ENCODE measurements at regions not wholly inside any gene's neighbourhood (a gene's known extent, or its start where the extent isn't known, plus 50 kb on each side); places are given as distances from the start of the nearest gene placed in this dataset.
"Not testable (repeated sequence)": the region's sequence is repeated elsewhere in the genome, so short reads cannot be mapped to it uniquely, and the experiment has no call there.

DNA sequence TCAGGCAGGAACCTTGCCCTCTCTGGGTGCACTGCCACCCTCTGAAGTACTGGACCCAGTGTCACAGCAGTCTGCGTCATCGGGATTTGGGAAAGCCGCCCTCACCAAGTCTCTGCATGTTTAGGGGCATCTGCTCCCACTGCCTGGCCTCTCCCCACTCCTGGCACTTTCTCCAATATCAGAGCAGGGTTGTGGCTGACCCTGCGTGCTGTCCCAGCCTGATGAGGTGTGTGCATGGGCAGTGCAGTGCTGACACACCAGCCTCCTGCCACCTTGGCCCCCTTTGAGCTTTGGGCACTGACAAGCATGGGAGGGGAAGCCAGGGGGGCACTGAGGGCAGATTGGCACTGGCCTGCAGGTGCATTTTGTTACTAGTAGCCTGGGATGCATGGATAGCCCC lies 652.5 kb downstream of the GABRG1 start:
- no peak for DNase-seq

DNA sequence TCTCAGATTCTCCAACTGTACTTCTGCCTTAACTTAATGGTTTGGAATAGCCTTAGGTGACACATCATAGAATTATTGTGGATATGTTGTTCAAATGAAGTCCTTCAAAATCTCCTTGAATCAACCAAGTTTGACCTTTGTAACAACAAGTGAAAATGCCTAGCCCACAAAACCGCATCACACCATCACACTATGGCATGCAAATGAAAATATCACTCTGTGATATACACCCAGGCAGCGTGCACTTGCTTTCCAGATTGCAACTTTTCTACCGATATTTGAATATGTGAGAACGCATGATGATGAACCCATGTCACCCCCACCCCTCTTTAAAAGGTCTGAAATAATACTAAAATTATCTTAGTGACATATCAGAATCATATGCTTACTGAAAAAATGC lies 656.7 kb downstream of the GABRG1 start:
- DNase-seq = no peak

- DNase-seq = not testable (repeated sequence)
Measured at GRCh38 chr4:45460157-45460556, 663.7 kb downstream of the GABRG1 start.

DNA sequence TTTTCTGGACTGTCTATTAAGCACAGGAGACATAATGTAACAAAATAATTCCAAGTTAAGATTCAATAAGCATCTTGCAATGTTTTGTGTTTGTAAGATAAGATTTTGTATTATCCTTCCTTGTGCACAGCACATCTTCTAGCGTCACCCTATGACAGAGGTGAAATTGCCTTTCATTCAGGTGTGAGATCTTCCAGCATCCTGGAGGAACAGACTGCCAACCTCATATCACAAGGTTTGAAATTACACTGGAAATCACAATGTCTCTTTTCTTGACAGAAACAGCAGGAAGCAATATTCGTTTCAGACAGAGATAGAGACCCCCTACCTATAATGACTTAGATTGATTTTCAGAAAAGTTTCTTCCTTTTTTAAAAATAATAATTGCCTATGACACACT lies 668.6 kb downstream of the GABRG1 start:
- DNase-seq = no peak

DNA sequence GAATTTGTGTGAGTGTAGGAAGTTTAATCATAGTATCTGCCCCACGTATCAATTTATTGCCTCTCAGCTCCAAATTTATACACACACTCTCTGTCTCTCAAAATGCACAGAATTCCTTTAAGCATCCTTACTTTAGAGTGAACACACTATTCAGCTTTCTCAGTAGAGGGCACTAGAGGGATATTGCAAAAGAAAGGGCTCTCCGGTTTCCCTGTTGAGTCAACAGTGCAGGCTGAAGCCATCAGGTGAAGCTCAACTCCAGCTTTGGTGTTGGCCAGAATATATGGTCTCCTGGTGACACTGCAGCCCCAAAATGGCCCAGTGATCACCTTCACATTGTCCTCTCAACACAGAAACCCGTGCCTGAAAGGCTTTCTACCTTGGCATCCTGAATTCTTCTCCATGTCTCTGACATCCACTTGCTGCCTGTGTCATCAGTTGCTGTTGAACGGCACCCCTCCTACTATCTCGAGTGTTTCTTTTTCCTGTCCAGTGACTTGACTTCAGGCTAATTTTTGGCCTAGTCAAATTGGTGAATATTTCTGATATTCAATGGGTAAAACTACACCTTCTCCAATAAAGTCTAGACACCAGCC lies 670.5 kb downstream of the GABRG1 start:
- DNase-seq = no peak

- no peak for DNase-seq
Measured at GRCh38 chr4:45442466-45442865, 681.4 kb downstream of the GABRG1 start.

DNA sequence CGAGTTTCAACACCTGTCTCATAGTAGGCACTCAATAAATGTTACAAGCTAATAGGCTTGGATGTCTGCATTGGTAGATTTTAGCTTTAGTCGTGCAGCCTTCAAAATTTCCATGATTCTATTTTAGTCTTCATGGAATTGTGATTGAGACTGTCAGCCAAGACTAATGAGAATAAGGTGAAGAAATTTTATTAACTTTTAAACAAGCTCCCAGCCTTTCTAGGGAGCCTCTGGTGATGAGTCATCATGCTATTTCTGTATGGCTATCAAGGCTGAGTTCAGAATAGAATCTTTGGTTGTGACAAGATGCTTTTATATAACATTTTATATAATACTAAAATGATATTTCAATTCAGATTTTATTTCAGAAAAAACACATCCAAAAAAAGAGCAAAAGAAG lies 685.8 kb downstream of the GABRG1 start:
- DNase-seq = no peak

DNA sequence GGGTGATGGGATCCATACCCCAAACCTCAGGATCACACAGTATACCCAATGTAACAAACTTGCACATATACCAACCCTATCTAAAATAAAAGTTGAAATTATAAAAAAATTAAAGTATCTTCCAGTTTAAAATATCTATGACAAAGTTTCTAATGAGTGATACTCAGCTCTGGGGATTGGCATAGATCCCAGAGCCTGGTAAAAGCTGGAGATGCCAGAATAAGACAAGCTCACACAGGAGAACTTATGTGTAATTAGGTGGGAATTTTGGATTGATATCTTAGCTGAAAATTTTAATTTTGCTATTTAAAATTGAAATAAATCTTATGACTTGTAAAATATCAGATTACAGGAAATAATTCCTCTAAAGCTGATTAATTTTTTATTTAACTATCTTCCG lies 686.5 kb downstream of the GABRG1 start:
- DNase-seq = no peak

- no peak for DNase-seq
Measured at GRCh38 chr4:45425135-45425534, 698.7 kb downstream of the GABRG1 start.

DNA sequence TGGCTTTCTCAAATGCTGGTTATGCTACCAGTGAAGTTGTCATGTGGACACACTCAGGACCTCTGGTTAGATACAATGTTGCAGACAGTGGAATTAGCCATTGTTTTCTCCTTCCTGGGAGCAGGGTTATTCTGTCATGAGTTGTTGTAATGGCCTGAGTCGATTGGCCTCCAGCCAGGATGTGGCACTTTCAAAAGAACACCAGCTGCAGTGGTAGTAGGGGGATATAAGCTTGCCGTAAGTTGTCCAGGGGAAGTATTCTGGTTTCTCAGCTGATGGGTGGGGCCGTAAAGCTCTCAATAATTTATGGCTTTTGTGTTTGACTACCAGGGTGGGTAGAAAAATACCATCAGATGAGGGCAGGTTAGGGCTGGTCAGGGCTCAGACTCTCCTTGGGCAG lies 697.5 kb upstream of the GNPDA2 start:
- no peak for DNase-seq

DNA sequence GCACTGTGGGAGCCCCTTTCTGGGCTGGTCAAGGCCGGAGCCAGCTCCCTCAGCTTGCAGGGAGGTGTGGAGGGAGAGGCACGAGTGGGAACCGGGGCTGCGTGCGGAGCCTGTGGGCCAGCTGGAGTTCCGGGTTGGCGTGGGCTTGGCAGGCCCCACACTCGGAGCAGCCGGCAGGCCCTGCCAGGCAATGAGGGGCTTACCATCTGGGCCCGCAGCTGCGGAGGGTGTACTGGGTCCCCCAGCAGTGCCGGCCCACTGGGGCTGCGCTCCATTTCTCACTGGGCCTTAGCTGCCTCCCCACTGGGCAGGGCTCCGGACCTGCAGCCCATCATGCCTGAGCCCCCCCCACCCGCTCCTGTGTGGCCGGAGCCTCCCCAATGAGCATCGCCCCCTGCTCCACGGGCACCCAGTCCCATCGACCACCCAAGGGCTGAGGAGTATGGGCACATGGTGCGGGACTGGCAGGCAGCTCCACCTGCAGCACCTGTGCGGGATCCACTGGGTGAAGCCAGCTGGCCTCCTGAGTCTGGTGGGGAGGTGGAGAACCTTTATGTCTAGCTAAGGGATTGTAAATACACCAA lies 693.8 kb upstream of the GNPDA2 start:
- DNase-seq = not testable (repeated sequence)

DNA sequence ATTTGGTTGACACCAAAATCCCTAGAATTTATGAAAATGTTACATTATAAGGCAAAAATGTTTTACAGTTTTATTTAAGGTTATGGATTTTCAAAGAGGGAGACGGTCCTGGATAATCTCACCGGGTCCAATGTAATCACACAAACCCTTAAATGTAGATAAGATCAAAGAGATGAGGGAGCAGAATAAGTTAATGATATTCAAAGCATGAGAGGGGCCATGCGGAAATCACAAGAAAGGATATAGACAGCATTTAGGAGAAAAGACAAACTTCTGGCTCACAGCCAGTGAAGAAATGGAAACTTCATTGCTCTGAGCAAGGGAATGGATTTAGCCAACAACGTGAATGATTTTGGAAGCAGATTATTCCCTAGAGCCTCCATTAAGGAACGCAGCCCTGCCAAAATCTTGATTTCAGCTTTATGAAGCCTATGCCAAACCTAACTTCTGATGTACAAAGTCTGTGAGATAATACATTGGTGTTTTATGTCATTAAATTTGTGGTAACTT lies 684.4 kb upstream of the GNPDA2 start:
- DNase-seq = no peak

GRCh38 chr4:45409536-45409935 lies 683.2 kb upstream of the GNPDA2 start:
- no peak for DNase-seq

DNA sequence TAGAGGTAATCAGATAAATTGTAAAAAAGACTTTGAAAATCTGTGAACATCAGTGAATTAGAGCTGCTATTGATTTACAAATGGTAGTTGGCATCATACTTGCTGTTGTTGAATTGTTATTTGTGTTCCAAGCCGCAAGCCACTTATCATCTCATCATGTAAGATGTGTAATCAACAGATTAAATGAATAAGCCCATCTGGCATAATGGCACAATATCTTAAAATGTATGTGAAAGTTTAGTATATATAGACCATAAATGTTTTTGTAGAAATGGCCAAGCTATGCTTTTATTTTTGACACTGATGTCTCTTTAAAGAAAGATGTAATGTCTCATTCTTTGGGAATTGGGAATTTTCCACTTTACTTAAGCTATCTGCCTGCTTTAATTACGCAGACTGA lies 682.6 kb upstream of the GNPDA2 start:
- no peak for DNase-seq

DNA sequence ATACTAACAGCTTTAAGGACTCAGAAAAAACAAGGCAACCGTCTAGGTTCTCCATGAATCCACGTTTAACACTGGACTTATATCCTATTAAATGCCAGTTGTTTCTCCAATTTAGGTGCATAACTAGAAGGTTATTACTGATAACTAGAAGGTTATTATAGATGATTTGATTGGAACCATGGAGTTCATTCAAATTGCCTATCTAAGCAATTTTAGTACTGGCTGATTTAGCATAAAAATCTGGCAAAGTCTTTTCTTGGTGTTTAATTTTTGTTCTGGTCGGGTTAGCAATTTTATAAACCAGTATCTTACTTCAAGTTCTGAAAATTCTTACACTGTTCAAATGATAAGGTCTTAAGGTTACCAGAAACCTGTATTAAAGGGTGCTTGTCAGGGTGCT lies 672.8 kb upstream of the GNPDA2 start:
- DNase-seq = no peak

- DNase-seq = no peak
Measured at GRCh38 chr4:45385306-45385705, 659.0 kb upstream of the GNPDA2 start.

DNA sequence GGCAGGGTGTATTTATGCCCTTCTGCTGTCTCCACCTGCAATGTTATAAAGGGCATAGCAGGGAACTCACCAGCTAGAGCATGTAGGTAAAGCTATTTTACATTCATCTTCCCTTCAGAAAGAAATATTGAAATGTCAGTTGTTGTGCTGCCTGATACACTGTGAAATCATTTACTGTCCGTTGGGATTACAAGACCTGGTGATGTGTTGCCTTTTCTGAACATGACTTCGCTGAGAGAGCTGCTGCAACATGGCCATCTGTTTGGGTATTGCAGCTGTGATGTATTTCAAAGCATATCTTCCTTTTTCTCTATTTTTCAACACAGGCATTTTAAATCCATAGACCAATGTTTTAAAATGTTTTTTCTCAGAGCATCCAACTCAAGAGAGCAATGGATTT lies 644.1 kb upstream of the GNPDA2 start:
- no peak for DNase-seq

DNA sequence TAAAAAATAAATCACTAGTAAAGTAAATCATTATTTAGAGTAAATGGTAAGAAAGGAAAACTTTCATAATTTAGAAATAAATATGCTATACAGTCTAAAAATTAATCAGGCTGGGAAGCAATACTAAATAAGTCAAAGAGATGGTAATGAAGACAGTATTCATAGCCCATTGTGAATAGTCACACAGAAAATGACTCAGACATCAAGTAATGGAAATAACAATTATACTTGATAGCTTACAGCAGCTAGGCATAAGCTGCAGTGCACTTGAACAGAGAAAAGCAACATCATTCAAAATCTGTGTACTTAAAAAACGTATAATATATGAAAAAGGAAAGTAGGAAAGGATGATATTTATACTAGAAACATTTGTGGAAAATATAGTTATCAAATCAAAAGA lies 642.5 kb upstream of the GNPDA2 start:
- no peak for DNase-seq

GRCh38 chr4:45363931-45364330 lies 637.6 kb upstream of the GNPDA2 start:
- DNase-seq = no peak

- DNase-seq = no peak
Measured at GRCh38 chr4:45358573-45359506, 632.5 kb upstream of the GNPDA2 start.

DNA sequence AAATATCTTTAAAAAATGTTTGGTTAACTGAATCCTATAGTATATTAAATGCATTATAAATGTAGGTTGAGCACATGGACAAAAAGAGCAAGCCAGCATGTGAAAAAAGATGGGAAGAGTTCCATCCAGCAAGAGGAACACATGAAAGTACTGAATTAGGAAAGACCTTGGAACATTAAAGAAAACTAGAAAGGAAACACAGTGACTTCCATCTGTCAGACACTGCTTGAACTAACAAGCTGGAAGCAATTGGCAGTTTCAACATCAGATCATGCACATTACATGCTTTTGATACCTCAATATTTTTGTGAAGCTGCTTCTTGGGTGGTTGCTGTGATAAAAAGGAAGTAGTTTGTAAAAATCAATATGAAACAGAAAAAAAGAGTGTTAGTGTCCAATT lies 626.8 kb upstream of the GNPDA2 start:
- no peak for DNase-seq

DNA sequence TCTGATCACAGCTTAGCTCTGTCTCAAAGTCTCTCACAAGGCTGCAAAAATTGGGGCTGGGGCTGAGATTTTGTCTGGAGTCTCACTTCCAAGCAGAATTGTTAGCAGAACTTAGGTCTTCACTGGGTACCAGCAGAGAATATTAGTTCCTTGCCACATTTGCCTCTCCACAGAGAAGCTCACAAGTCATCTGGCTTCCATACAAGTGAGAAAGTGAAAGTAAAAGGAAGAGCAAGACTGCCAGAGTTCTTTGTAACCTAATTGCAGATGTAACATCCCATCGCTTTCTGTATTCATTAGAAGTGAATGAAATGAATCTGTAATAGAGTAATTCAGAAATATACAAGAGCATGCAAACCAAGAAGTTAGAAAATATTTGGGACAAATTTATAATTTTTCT lies 624.1 kb upstream of the GNPDA2 start:
- DNase-seq = no peak

DNA sequence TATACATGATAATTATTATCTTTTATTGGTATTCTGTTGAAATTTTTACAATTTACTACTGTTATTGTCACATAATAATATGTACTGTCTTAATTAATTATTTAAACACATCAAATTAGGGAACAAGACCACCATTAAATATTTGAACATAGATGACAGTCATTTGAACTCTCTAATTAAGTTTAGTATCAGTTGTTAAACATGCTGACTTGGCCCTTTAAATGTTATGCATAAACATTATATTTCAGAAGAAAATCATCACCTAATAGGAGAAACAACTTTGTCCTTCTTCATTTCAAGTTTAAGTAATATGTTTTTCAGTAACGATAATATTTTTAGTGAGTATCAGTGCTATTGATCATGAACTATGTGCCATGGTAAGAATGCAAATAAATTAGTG lies 623.5 kb upstream of the GNPDA2 start:
- no peak for DNase-seq

DNA sequence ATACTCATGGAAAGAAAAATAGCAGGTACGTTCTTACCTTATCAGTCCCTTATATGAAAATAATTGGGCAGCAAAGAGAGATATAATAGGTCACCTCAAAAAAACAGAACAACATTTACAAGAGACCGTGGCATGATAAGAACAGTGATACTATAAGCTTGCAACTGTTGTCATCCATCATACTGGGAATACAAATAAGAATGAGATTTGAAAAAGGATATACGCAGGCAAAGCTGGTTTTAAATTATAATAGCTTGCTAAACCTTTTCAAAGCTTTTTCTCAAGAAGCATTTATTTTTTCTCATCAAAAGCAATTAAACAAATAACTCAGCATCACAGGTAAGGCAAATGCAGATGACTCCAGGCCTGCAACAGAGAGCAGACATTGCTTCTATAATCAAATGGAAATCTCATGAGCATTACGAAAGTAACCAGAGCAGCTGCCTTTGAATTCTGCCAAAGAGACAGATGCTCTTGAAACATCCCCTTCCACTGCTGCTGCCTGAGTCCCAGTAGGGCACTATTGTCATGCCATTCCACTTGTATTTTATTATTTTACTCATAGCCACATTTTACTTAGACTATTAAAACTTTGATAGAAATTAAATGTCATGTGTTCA lies 620.6 kb upstream of the GNPDA2 start:
- no peak for DNase-seq

All from NCI-H2029 (cell line).